HT-29 (cell line): ENCODE measurements at regions not wholly inside any gene's neighbourhood (a gene's known extent, or its start where the extent isn't known, plus 50 kb on each side); places are given as distances from the start of the nearest gene placed in this dataset.

Source experiments
- DNase-seq: peaks from one replicate; pipeline ENCODE4 v3.0.0-alpha.2; 2015; ENCODE audit warnings: low spot score

DNA sequence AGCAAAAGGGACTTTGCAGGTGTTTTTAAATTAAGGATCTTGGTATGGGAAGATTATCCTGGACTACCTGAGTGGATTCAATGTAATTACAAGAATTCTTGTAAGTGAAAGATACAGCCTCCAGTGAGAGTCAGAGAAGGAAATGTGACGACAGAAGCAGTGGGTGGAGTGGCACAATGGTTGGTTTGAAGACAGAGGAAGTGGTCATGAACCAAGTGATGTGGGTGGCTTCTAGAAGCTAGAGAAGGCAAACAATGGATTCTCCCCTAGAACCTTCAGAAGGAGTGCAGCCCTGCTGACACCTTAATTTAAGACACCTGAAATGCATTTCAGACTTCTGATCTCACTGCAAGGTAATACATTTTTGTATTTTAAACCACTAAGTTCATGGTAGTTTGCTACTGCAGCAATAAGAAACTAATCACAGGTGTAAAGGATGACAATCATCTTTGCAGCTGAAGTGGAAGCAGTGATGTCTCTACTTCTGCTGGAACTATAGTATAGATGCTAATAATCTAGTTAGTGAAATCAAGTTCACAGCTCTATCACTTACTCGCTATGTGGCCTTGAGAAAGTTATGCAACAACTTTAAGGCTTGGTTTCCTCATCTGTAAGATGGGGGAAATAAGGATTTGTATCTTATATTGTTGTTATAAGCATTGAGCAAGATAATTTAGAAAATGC lies 403.4 kb upstream of the SUCLG2 start:
- DNase-seq = no peak

DNA sequence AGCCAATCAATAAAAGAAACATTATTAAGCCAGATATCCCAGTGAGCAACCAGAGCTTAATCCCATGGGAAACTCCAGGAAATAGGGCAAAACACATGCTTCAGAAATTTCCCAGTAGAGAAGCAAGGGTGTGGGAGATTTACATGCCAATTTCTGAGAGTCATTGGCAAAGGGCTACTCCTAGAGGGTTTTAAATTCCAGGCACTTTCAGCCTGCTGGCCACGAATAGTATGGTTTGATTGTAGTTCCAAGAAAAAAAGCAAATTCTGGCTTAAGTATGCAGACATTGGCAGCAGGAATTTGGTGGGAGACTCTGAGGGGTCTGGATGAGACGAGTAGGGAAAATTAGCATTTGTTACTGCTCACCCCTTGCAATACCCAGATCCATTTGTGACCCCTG lies 402.1 kb upstream of the SUCLG2 start:
- no peak for DNase-seq

DNA sequence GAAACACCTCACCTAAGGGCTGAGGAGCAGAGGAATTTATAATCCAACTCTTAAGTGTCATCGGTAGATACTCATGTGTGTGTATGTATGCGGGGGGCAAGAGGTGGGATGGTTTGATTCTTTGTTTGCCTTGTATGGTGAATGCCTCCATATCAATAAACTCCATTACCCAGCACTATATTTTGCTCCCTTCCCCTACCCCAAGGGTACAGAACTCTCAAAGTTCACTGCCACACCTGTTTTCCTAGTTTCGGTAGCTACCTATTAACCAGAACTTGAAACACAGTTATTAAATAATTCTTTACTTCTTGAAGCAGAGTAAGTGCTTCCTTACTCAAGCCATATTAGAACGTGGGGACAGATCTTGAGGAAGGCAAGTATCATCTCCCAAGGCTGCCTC lies 400.8 kb upstream of the SUCLG2 start:
- no peak for DNase-seq

DNA sequence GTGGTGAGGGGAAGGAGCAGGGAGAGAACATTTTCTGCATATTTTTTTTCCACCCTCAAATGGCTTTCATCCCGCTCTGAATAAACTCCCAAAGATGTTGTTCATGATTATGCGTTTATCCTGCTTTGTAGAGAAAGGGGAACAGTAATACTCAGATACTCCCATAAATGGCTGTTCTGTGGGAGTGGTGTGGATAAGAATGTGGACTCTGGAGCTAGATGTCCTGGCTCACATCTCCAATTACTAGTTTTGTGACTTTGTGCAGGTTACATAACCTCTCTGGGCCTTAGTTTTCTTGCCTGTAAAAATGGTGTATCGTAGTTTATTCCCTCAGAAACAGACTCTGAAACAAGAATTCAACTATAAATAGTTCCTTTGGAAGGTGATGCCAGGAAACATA lies 395.4 kb upstream of the SUCLG2 start:
- DNase-seq = no peak

DNA sequence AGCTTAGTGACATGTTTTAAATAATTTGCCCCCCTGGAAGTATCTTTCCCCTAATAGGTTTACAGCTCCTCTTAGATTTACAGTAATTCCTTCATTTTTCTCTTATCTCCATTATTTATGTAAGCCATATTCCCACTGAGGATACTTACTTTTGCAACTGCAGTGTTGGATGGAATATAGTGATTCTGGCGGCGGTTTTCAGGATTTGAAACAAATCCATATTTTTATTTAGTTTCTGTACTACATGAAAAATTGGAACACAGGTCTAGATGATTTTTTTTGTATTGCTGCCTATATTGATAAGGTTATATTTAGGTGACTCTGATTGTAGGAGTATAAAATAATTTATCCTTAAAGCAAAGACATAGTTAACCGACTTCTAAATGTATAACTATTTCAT lies 391.6 kb upstream of the SUCLG2 start:
- DNase-seq = no peak

DNA sequence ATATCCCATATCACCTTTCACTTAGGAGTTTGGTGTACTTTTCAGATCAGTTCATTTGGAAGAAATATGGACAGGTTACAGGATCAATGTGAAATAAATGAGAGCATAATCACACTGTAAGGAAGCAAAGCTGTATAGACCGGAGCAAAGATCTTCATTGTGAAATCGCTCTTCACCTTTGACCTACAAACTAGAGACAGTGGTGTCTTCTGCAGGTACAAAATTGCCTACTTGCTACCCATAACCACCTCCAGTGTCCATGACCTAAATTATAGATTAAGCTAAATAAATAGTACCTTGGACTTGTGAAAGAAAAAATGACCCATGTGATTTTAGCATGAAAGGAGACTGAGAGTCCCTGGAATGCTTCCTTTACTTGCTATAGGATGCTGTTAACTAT lies 379.5 kb upstream of the SUCLG2 start:
- DNase-seq = no peak

DNA sequence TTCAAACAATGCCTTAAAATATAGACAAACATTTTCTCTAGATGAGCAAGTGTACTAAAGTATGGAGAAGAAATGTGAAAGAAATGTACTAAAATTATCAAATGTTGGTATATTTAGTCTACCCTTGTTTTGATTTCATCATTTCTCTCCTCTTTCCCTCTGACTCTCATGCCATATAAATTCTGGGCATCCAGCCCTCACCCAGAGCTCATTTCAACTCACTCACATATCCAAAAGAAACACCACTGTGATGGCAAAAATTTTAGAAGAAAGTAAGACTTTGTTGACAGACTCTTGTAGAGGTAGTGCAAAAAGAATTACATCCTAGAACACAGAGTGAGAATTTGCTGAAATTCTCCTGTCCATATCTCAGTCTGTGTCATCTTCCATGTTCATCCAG lies 377.8 kb upstream of the SUCLG2 start:
- no peak for DNase-seq

DNA sequence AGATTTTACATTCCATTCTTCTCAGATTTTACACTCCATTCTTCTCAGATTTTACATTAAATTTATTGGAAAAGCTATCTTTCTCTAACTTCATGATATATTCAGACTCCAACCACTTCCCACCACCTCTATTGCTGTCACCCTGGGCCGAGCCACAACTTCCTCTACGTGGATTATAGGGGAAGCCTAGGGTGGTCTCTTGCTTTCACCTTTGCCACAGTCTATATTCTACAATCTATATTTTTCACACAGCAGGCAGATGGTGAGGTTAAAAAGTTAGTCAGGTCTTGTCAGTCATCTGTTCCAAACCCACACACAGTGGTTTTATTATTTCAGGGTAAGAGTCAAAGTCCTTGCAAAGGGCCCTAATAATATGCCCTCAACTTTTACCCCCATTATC lies 370.8 kb upstream of the SUCLG2 start:
- no peak for DNase-seq

DNA sequence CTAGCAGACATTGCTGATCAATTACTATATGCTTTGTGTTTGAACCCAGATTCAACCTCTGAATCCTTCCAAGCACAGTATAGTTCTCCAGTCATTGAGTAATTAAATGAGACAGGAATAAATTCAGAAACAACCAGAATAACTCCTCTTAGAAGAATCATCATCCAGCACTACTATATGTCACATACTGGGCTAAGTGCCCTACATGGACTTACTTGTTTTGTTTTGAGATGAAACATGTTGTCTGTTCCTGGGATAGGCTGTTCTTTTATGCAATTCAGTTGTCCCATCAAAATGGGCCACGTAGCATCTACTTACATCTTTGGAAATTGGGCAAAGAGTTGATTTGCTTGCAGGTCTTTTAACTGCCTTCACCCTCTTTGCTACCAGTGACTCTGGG lies 365.5 kb upstream of the SUCLG2 start:
- no peak for DNase-seq

DNA sequence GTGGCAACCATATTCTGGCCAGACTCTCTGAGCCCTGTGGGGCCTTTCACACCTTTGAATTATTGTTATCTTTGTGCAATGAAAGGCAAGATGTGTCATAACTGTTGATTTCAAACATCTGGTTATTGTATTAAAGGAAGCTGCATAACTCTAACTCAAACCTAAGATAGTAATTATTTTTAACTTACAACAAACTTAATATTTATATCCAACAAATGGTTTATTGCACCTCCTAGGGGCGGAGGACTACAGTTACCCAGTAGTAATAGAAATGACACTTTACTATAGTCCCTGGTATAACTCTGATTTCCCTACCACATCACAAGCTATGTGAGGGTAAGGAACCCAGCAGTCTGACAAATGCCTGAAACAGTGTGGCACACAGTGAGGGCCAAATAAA lies 363.9 kb upstream of the SUCLG2 start:
- no peak for DNase-seq

DNA sequence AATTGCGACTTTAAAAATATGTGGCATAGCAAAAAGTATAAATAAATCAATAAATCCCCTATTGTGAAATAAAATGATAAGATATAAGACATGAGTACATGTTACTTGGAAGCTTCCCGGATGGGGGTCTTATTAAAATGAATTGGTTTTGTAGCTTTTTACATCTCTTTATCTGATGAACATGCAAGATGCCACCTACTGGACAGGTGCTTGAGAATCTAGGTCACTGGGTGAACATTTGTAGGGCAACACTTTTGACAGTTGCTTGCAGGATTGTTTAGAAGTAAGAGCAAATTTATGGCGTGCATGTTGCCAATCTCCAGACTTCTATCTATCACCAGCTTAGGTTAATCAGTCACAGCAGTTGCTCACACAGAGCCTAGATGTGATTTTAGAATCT lies 362.7 kb upstream of the SUCLG2 start:
- peak; percentile 1 for DNase-seq

DNA sequence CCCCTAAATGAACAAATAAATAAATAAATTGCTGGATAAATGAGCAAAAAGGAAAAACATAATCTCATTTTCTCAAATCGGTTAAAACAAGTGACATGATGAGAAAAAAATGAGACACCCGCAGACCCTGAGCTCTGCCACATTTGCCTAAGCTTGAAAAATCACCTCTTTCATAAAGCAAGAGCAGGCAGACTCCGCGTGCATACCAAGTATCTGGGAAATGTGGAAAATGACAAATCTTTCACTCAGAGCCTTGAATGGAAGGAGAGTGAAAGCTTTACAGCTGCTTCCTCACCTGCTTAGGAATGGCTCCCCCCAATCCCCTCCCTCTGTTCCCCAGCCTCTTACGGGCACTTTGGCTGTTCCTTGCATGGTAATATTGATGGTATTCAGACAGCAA lies 355.5 kb upstream of the SUCLG2 start:
- DNase-seq = no peak

DNA sequence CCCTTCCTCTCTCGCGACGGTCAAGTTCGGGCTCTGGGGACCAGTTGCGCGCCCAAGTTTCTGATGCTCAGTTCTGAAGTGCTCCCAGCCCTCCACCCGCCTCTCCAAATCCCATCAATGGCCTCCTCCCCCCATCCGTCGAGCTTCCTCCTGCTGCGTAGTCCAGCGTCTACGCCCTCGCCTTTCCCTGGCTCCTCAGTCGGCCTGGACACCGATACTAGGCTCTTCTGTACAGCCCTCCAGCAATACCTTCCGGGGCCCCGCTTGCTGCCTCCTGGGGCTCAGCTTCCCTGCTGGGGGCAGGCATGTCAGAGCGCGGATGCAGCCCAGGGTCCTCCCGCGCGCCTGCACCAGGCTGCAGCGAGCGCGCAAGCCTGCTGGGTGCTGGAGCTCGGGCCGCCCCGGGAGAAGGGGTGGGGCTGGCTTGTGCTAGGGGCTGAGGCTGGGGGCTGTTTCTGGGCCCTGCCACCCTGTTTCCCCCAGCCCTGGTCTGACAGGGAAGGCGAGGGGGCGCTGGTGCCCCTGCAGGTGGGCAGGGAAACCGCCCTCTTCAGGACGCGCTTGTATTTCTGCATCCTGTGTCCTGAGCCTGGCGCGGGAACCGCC lies 353.3 kb upstream of the SUCLG2 start:
- no peak for DNase-seq

DNA sequence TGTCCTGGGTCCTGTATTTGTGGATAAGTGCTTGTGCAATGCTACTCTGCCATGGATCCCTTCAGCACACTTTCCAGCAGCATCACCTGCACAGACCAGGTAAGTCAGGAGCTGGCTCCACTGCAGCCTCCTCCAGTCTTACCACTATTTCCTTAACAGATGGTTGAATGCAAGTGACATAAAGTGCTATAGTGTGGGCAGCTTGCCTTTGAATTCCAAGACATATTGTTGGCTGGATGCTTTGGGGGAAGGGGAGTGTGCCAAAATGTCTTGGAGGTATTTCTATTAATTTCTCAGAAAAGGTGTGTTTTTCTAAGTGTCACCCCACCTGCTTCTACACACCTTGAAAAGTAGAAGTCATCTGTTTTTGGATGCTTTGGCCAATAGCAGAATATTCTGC lies 352.2 kb upstream of the SUCLG2 start:
- no peak for DNase-seq

DNA sequence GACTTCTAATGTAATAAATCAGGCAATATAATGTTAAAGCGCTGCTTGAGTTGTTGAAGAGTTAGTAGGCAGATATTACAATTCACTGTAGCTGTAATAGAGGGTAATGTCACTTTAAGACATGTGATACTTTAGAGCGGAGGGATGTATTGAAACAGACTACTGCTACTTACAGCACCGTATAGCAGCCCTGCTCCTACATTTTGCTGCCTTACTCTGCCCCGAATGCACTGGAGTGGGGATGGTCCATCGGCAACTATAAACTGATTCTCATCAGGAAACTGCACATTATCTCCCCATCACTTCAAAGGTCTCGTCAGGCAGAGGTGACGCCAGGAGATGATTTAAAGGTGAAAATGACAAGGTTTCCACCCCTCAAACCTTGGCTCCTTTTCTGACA lies 349.7 kb upstream of the SUCLG2 start:
- DNase-seq = no peak

DNA sequence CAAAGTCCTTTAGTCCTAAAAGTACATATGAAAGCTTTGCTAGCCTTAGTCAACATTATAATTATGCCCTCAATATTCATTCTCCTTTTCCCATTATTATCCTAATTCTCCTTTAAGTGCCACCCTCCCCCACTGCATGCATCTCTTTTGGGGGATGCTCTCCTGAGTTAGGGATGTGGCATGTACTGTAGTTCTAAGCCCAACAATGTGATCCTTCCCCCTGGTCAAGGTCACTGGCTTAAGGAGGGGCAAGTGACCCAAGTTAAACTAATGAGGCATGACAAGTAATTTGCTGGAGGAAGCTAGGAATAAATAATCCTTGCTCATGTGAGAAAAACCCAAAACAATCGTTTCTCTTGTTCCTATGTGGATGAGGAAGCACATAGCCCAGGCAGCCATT lies 343.9 kb upstream of the SUCLG2 start:
- no peak for DNase-seq

DNA sequence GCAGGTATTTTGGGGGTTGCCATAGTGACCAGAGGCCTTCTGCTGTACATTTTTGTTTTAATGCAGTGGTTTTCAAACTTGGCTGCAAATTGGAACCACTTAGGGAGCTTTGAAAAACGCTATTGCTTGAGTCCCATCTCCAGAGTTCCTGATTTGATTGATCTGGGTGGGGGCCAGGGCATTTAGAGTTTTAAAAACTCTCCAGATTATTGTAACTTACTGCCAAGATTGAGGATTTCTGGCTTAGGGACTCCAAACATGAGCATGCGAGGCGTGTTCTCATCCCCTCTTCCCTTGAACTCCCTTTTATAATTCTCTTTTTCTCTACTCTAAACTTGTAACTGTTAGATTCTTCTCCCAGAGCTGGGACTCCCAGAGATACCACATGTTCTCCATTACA lies 340.8 kb upstream of the SUCLG2 start:
- no peak for DNase-seq

DNA sequence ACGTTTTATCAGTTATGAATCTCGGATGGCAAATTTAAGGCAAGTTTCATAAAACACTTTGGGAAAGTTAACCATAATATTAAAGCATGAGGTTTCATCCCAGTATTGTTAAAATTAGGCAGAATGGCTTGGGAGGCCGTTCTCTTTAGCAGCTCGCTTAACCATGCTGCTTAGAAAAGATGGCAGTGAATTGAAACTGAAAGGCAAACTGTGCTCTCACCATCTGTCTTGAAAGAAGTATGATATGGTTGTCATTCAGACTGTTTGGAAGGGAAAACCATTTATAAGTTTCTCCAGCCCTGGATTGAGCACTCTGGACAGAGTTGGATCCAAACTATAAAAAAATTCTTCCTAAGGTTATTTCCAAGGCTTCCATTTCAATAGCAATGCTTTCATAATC lies 332.3 kb upstream of the SUCLG2 start:
- no peak for DNase-seq

DNA sequence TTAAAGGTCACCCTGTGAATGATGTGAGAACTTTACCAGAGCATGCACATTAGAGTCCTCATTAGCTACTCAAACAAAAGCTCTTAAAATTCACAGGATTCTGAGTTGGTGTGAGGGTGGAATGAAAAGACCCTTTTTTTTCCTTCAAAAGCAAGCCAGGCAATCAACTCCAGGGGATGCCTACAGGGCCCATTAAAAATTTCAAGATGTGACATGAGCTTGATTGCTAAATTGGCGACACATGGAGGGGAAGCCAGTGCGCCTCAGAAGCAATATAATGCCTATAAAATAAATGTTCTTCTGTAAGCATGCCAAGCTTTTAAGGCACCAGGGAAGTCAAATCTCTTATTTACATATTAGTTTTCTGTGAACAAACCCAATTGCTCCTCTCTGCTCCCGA lies 328.8 kb upstream of the SUCLG2 start:
- DNase-seq = no peak

DNA sequence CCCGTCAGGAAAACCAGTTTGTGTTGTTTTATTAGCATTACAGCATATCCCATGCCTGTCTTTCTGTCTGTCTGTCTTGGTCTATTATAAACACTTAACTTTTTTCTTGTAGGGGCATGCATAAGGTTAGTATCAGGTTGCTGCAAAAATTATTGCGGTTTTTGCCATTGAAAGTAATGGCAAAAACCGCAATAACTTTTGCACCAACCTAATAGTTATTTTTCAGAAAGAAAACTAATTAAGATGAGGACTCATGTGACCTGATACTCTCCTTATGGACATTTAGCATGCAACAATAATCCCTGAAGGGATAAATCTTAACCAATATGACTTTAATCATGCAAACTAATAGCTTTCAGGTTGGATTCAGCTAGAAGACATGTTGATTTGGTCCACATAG lies 326.7 kb upstream of the SUCLG2 start:
- DNase-seq = no peak

DNA sequence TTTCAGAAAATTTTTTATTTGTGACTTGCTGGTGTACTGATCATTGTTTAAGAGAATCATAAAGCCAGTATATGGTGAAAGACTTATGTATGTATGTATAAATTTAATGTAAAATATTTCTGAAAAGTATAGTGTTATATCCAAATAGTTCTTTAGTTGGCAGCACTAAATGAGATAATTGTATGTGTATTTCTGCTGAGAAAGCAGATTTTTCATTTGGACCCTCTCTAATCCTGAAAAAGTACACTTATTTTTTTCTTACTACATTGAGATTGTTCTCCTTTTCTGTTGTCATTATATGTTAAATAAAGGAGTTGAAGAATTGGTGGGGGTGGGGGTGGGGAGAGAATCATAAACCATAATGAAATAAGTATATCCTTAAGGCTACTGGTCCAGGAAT lies 324.9 kb upstream of the SUCLG2 start:
- DNase-seq = no peak

DNA sequence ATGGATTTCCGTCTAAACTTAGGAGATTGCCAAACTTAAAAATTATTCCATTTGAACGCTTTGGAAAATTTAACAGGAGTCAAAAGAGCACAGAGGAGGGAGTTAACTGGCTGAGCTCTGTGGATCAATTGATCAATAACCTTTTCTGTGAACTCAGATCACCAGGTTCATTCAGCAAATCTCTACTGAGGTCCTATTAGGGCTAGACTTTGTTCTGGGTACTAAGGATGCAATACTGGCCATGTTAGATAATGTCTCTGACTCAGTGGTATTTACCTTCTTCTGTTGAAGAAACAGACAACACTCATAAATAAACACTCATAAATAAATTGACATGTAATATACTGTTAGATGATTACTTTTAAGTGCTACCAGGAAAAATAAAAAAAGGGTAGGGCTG lies 323.4 kb upstream of the SUCLG2 start:
- DNase-seq = no peak

DNA sequence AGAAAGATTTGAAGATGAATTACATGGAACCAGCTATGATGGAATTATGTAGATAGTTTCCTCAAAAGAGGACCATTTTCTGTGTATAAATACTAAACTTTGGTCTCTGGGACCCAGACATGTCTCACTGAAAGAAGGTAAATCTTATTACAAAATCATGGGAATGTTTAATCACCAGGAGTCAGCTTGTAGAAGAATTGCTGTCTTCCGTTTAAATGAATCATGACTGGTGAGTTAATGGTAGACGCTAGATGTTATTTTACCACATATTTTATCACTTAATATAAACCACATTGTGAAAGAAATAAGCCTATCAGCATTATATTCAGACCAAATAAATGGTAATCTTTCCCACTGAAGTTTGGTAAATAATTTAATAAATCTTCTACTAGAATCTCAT lies 322.3 kb upstream of the SUCLG2 start:
- DNase-seq = no peak

DNA sequence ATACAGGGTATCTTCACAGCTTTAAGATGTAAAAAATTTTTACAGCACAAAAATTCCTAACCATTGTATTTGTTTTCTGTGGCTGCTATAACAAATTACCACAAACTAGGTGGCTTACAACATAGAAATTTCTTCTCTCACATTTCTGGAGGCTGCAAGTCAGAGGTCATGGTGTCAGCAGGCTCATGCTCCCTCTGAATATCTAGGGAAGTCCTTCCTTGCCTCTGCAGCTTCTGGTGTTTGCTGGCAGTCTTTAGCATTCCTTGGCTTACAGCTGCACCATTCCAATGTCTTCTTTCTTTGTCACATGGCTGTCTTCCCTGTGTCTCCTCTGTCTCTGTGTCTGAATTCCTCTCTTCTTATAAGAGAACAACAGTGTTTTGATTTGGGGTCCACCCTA lies 310.2 kb upstream of the SUCLG2 start:
- no peak for DNase-seq
